ENCODE measurements at regions not wholly inside any gene's neighbourhood (a gene's known extent, or its start where the extent isn't known, plus 50 kb on each side); places are given as distances from the start of the nearest gene placed in this dataset.

DNA sequence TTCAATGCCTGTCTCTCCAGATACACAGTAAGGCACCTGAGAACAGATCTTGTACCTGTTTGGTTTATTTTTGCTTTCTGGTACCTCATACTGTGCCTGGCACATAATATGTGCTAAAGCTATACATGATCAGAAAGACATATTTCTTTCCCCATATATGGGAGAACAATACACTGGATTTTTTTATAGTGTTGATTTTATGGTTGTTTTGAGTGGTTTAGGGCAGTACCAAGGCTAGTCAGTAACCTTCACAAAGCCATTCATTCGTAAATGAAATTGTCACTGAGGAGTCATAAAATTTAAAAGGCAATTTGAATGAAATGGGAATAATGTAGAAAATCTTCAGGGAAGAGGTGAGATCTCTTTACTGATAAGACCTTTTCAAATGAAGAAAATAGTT, 810.2 kb downstream of the TUSC7 start:
- no peak for DNase-seq (ENCODE audit: low read depth)

DNA sequence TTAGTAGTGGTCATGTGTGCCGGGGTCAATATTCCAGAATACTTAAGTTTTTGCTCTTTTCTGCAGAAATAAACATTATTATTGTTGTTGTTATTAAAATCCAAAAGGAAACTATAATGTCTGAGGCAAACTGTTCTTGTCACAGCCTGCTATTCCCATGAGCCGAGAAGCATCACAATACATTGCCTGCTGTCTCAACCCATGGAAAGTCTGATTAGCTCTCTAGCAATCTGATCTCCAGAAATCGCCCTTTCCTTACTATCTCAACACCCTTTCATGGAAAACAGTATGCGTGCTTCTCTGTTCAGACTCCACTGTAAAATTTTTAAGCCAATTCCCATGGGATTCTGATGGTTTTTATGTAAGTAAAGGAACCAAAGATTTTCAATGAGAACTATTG, 811.0 kb downstream of the TUSC7 start:
- no peak for DNase-seq (ENCODE audit: low read depth)

DNA sequence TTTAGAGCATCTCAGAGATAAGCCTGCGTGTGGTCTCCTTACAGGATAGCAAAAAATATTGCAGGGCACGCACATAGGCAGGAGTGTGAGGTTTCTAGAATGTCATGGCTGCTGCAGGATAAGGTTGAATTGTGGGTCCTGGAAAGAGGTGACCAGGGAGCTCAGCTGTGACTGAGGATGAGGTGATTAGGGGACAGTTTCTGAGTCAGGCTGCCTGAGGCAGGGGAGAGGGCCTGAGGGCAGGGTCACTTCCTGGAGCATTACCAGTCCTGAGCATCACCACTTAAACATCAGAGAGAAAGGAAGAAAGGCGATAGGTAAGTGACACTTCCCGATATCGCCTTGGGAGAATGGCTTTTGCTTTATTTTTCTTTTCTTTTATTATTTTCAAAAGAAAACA, 813.8 kb downstream of the TUSC7 start:
- DNase-seq (ENCODE audit: low read depth) = no peak

DNA sequence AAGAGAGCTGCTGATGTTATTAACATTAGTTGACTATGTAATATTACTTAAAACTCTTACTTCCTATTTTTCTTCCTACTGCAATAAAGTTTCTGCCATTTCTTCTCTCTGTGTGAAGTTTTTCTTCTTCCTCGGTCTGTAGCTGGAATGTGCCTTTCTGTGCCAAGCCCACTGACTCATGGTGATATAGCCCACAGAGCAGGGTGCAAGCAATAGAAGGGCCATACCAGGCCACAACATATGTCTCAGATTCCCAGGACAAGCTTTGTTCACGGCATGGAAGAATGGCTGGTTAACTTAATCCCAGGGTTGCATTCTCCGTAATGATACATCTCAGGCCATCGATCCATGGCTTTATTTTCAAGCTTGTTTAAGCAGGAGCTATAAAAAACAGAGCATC, 815.3 kb downstream of the TUSC7 start:
- no peak for DNase-seq (ENCODE audit: low read depth)

DNA sequence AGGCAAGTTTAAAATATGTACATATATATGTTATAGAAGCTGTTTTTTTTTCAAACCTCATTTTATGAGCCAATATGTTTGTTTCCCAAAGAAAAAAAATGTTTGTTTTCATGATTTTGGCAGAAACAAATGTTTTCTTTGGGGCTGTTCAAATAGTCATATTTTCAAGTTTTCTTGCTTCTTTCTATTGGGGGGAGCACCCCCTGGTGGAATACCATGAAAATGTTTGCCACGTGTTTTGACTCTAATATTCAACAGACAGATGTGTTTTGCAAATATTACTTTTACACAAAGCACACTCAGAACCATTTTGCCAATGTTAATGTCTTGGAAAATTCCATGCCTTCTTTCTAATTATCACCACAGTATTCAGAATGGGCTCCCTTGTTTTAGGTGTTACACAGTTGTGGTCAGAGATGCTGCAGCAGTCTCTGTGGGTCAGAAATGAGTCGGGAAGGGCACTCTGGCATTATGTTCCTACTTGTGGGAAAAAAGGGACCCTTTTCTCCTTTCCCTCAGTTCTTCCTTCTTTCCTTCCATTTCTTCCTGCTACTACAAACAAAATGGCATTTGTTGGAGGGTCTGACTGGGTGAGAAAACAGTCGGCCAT, 817.0 kb downstream of the TUSC7 start:
- DNase-seq (ENCODE audit: low read depth) = no peak

GRCh38 chr3:117527346-117527745, 817.8 kb downstream of the TUSC7 start:
- DNase-seq (ENCODE audit: low read depth) = no peak

GRCh38 chr3:117528688-117529087, 819.1 kb downstream of the TUSC7 start:
- no peak for DNase-seq (ENCODE audit: low read depth)

DNA sequence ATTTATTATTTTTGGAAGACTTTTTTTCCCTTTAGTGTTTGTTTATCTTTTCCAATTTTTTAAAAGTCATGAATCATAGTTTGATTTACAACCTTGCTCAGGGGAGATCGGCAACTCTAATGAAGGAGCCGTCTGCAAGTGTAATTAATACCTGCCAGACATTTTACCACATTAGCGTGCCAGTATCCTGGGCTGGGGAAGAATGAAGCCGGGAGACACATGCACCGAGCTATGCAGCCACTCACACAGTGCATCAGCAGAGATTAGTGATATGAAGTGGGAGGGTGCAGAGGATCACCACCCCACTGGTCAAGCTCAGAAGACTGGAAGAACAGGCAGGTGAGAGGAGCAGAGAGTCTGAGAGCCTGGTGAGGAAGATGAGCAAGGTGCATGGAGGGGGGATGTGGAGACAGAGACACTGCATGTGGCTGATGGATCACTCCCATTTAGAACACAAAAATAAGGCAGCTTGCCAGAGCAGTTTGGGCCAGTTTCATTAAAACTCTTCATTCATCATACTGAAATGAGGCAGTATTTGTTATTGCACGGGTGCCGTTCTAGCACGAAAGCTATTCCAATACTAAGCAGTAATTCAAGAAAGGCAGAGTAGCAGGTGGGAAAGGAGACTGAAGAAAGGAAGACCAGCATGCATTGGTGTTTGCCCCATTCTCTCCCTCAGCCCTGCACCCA, 821.6 kb downstream of the TUSC7 start:
- DNase-seq (ENCODE audit: low read depth) = no peak

DNA sequence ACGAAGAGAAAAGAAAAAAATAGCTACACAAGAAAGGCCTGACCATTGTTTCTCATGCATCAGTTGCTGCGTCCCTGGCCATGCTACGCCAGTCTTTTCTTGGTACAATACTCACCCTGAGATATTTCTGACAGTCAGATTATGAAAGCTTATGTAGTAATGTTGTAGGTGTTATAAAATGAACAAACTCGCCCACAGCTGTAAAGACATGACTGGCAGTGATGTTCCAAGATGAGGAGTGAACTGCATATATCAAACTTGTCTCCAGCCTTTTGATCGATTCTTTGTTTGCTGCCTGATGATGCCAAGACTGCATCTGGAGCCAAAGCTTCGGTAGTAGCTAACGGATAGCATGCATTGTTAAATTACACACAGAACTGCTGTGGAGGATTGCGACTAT, 822.7 kb downstream of the TUSC7 start:
- DNase-seq (ENCODE audit: low read depth) = no peak

GRCh38 chr3:117534138-117534537, 824.6 kb downstream of the TUSC7 start:
- DNase-seq (ENCODE audit: low read depth) = no peak

DNA sequence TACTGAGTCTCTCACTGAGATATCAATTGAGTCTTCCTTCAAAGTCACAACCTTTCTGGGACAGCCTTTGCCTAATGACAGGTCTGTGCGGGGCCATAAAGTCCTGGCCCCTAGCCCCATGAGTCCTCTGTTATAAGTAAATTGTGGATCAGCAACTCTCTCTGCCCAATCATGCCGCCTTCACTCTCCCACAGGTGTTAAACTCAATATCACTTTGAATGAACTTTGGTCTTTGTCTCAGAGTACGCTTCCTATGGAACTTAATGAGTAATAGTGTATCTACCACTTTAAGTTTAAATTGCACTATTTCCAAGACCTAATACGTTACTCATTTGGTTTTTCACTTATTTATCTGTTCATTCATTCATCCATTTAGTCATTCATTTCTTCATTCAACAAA, 826.4 kb downstream of the TUSC7 start:
- no peak for DNase-seq (ENCODE audit: low read depth)

GRCh38 chr3:117537949-117538348, 828.4 kb downstream of the TUSC7 start:
- no peak for DNase-seq (ENCODE audit: low read depth)

- no peak for DNase-seq (ENCODE audit: low read depth)
Measured at GRCh38 chr3:117539729-117540128, 830.1 kb downstream of the TUSC7 start.

GRCh38 chr3:117540597-117540996, 831.0 kb downstream of the TUSC7 start:
- no peak for DNase-seq (ENCODE audit: low read depth)

- no peak for DNase-seq (ENCODE audit: low read depth)
Measured at GRCh38 chr3:117541721-117542120, 832.1 kb downstream of the TUSC7 start.

DNA sequence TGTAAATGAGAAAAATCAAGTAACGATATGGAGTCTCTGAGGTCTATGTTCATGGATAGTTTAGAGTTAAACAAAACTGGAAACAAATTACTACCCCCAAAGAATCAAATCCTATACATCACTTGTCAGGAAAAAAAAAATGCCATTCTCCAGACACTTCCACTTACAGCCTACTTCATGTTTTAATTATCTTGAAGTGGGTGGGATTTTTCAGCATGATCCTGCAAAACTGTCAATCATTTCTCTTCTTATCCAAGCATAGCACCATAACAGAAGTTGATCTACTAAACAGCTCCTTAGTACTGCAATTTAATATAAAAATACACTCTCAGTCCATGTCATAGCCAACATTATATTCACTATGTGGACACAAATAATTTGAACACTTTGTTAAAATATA, 833.9 kb downstream of the TUSC7 start:
- no peak for DNase-seq (ENCODE audit: low read depth)

GRCh38 chr3:117545484-117545883, 835.9 kb downstream of the TUSC7 start:
- no peak for DNase-seq (ENCODE audit: low read depth)

- DNase-seq (ENCODE audit: low read depth) = no peak
Measured at GRCh38 chr3:117547956-117548550, 838.5 kb downstream of the TUSC7 start.

GRCh38 chr3:117548600-117548999, 839.0 kb downstream of the TUSC7 start:
- DNase-seq (ENCODE audit: low read depth) = no peak

- no peak for DNase-seq (ENCODE audit: low read depth)
Measured at GRCh38 chr3:117549716-117550115, 840.1 kb downstream of the TUSC7 start.

DNA sequence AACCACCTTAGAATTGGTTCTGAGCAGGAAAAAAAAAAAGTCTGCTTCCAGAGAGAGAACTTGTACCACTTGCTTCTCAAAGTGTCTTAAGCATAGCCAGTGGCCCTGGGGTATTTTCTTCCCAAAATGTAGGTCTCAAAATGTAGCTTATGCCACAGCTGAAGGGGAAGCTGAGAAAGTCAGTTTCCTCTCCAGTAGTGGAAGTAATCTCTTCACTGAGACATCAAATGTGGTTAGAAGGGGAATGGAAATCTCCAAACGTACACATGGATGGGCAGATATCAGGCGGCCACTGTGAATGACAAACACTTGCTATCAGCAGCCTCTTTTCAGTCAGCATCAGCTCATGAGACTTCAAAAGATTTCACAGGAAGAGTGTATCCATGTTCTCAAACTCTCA, 841.2 kb downstream of the TUSC7 start:
- DNase-seq (ENCODE audit: low read depth) = no peak

GRCh38 chr3:117553461-117553860, 843.9 kb downstream of the TUSC7 start:
- DNase-seq (ENCODE audit: low read depth) = no peak

- DNase-seq (ENCODE audit: low read depth) = no peak
Measured at GRCh38 chr3:117556646-117557407, 847.2 kb downstream of the TUSC7 start.

Data from stimulated activated CD8-positive, alpha-beta memory T cell treated with anti-CD3 and anti-CD28 coated beads, Interleukin-12 subunit alpha, Interleukin-12 subunit beta, amount 100 ng/mL, for 1 hour (primary cell).